SK-N-SH (cell line): ENCODE measurements at regions not wholly inside any gene's neighbourhood (a gene's known extent, or its start where the extent isn't known, plus 50 kb on each side); places are given as distances from the start of the nearest gene placed in this dataset.
A peak's percentile ranks its signal among the peaks of the same experiment; 100 is the strongest.

Experiments used
- CTCF ChIA-PET: fragments of 300-600, 350-600 bp; formaldehyde crosslinking; extraction: SDS; loops from one replicate; lab custom pipeline; 2021; lab: Yijun Ruan, JAX
- POLR2A ChIA-PET: fragments of 350-600 bp; sonication (Branson Sonifier 250); formaldehyde crosslinking; extraction: SDS; loops from one replicate; lab custom pipeline; 2020; ENCODE audit warnings: antibody characterized with exemption, inconsistent platforms; lab: Yijun Ruan, JAX
- DNase-seq: peaks from one replicate; pipeline ENCODE4 v3.0.0; 2012
- H2AFZ ChIP-seq: fragments of 200-600 bp; sonication (generic); 2 replicates; pipeline ENCODE4 v1.8.1; 2016; ENCODE audit warnings: antibody characterized with exemption, mild to moderate bottlenecking, low read depth
- H3F3A ChIP-seq: fragments of 200-600 bp; sonication (generic); replicated peaks from 2 replicates; pipeline ENCODE3; 2016; ENCODE audit warnings: antibody characterized with exemption, mild to moderate bottlenecking; ENCODE audit not compliant: insufficient read depth
- H3K27ac ChIP-seq, 2 experiments: fragments of 200-500 bp in 1 of 2; fragments of 200-600 bp in 1 of 2; sonication (Bioruptor generic) in 1 of 2; sonication (generic), shearing (Covaris generic) in 1 of 2; 2 replicates each; pipeline versions ENCODE4 v1.5.1 to v1.6.1; 2014 to 2016; ENCODE audit warnings: low read depth in 2 of 2, inconsistent platforms in 1 of 2, low read length in 1 of 2, mild to moderate bottlenecking in 1 of 2, mixed read lengths in 1 of 2
- H3K27me3 ChIP-seq: fragments of 200-600 bp; sonication (generic), shearing (Covaris generic); 2 replicates; pipeline ENCODE4 v1.6.1; 2016; ENCODE audit warnings: mixed run types; ENCODE audit not compliant: insufficient read depth
- H3K36me3 ChIP-seq, 2 experiments: fragments of 200-500 bp in 1 of 2; fragments of 200-600 bp in 1 of 2; sonication (Bioruptor generic) in 1 of 2; sonication (generic) in 1 of 2; replicated peaks in 1 of 2; 2 replicates each; pipeline versions ENCODE3 to v1.5.1; 2014 to 2016; ENCODE audit warnings: low read length in 1 of 2, mild to moderate bottlenecking in 1 of 2; ENCODE audit not compliant: insufficient read depth in 2 of 2, control insufficient read depth in 1 of 2
- H3K4me1 ChIP-seq, 2 experiments: fragments of 200-500 bp in 1 of 2; fragments of 200-600 bp in 1 of 2; sonication (Bioruptor generic) in 1 of 2; sonication (generic), shearing (Covaris generic) in 1 of 2; 2 replicates each; pipeline versions ENCODE4 v1.5.1 to v1.6.1; 2014 to 2016; ENCODE audit warnings: low read depth in 1 of 2, low read length in 1 of 2, mixed run types in 1 of 2; ENCODE audit not compliant: insufficient read depth in 2 of 2, control insufficient read depth in 1 of 2
- H3K4me2 ChIP-seq: fragments of 200-600 bp; sonication (generic), shearing (Covaris generic); 2 replicates; pipeline ENCODE4 v1.6.1; 2017; ENCODE audit warnings: mixed run types
- H3K4me3 ChIP-seq, 2 experiments: fragments of 200-500 bp in 1 of 2; fragments of 200-600 bp in 1 of 2; sonication (Bioruptor generic) in 1 of 2; sonication (generic), shearing (Covaris generic) in 1 of 2; 2 replicates each; pipeline versions ENCODE4 v1.5.1 to v1.8.1; 2014 to 2016; ENCODE audit warnings: low read depth in 2 of 2, inconsistent platforms in 1 of 2, low read length in 1 of 2, mild to moderate bottlenecking in 1 of 2, mixed read lengths in 1 of 2, moderate library complexity in 1 of 2
- H3K79me2 ChIP-seq: fragments of 200-600 bp; sonication (generic); 2 replicates; pipeline ENCODE4 v1.8.1; 2017; ENCODE audit warnings: mild to moderate bottlenecking; ENCODE audit not compliant: insufficient read depth
- H3K9ac ChIP-seq: fragments of 200-600 bp; sonication (generic); 2 replicates; pipeline ENCODE4 v1.6.1; 2017; ENCODE audit warnings: mixed run types
- H3K9me2 ChIP-seq: fragments of 200-600 bp; sonication (generic); 2 replicates; pipeline ENCODE4 v1.6.1; 2017; ENCODE audit warnings: mixed run types
- H3K9me3 ChIP-seq: fragments of 200-600 bp; sonication (generic); 2 replicates; pipeline ENCODE4 v1.6.1; 2017; ENCODE audit warnings: mixed run types, mild to moderate bottlenecking, moderate library complexity
- H4K20me1 ChIP-seq: fragments of 200-600 bp; sonication (generic); 2 replicates; pipeline ENCODE4 v1.6.1; 2017; ENCODE audit warnings: mild to moderate bottlenecking, mixed run types; ENCODE audit not compliant: insufficient read depth
- CHD2 ChIP-seq: fragments of 150-350 bp; IDR thresholded peaks from 2 replicates; pipeline ENCODE4 v1.6.1; 2018; ENCODE audit warnings: low read length; ENCODE audit not compliant: partially characterized antibody
- EP300 ChIP-seq, 2 experiments: IDR thresholded peaks; 2 replicates each; pipeline versions ENCODE4 v1.4.0 to v1.6.1; 2012; ENCODE audit warnings: borderline replicate concordance in 1 of 2, low read depth in 1 of 2, low read length in 1 of 2
- EZH2phosphoT487 ChIP-seq: fragments of 200-600 bp; sonication (generic); IDR thresholded peaks from 2 replicates; pipeline ENCODE4 v1.6.1; 2017; ENCODE audit warnings: low read depth, mixed run types, mild to moderate bottlenecking, antibody characterized with exemption, moderate library complexity, borderline replicate concordance
- FOSL2 ChIP-seq: IDR thresholded peaks from 2 replicates; pipeline ENCODE4 v1.4.0; 2012; ENCODE audit warnings: low read depth, mild to moderate bottlenecking, moderate library complexity, borderline replicate concordance
- FOXJ3 ChIP-seq: sonication (generic); formaldehyde crosslinking; IDR thresholded peaks from 2 replicates; pipeline ENCODE4 v1.5.1; 2020; ENCODE audit warnings: mild to moderate bottlenecking, missing genetic modification reagents
- FOXM1 ChIP-seq: IDR thresholded peaks from 2 replicates; pipeline ENCODE4 v1.4.0; 2012; ENCODE audit warnings: low read depth, mild to moderate bottlenecking
- GATA2 ChIP-seq: sonication (generic); formaldehyde crosslinking; IDR thresholded peaks from 2 replicates; pipeline ENCODE4 v1.5.0; 2020; ENCODE audit warnings: mild to moderate bottlenecking, missing genetic modification reagents
- NFIC ChIP-seq: IDR thresholded peaks from 2 replicates; pipeline ENCODE4 v1.4.0; 2012; ENCODE audit warnings: borderline replicate concordance
- NRF1 ChIP-seq: IDR thresholded peaks from 2 replicates; pipeline ENCODE4 v1.6.1; 2012; ENCODE audit warnings: low read depth, mild to moderate bottlenecking, low read length
- POLR2AphosphoS5 ChIP-seq: IDR thresholded peaks from 2 replicates; pipeline ENCODE4 v1.6.1; 2012; ENCODE audit warnings: low read depth, low read length
- RFX5 ChIP-seq: IDR thresholded peaks from 2 replicates; pipeline ENCODE4 v1.6.1; 2012; ENCODE audit warnings: mild to moderate bottlenecking, improper control_type of control experiment, low read length
- RXRA ChIP-seq: IDR thresholded peaks from 2 replicates; pipeline ENCODE4 v1.4.0; 2012; ENCODE audit warnings: low read depth, mild to moderate bottlenecking, borderline replicate concordance
- SIN3A ChIP-seq: IDR thresholded peaks from 2 replicates; pipeline ENCODE4 v1.6.1; 2012; ENCODE audit warnings: low read depth, mild to moderate bottlenecking, low read length, moderate library complexity, borderline replicate concordance
- SMC3 ChIP-seq: IDR thresholded peaks from 2 replicates; pipeline ENCODE4 v1.6.1; 2012; ENCODE audit warnings: low read depth, low read length, improper control_type of control experiment
- TAF1 ChIP-seq: IDR thresholded peaks from 2 replicates; pipeline ENCODE4 v1.6.1; 2012; ENCODE audit warnings: low read depth, mild to moderate bottlenecking, low read length, moderate library complexity, borderline replicate concordance
- TCF12 ChIP-seq: IDR thresholded peaks from 2 replicates; pipeline ENCODE4 v1.4.0; 2012
- WGBS: methylation state at CpG from one replicate; pipeline ENCODE4 v1.1.6; 2017; ENCODE audit warnings: low lambda C conversion rate; 5-methylcytosine and 5-hydroxymethylcytosine counted together
- TF ChIP-seq, protein P1 (sequence below): fragments of 200-600 bp; sonication (generic); IDR thresholded peaks from 2 replicates; pipeline ENCODE4 v1.6.1; 2017; ENCODE audit warnings: antibody characterized with exemption, mild to moderate bottlenecking, moderate library complexity
- TF ChIP-seq, protein P2 (sequence below): IDR thresholded peaks from 2 replicates; pipeline ENCODE4 v1.4.0; 2012; ENCODE audit warnings: low read depth
- TF ChIP-seq, protein P3 (sequence below): fragments of 150-350 bp; IDR thresholded peaks from 2 replicates; pipeline ENCODE4 v1.6.1; 2016; ENCODE audit warnings: mild to moderate bottlenecking, low read depth, low read length
- TF ChIP-seq, protein P4 (sequence below): IDR thresholded peaks from 2 replicates; pipeline ENCODE4 v1.4.0; 2012; ENCODE audit warnings: low read depth, borderline replicate concordance

GRCh38 chr20:48571949-48572847 is 255.6 kb downstream of the PREX1 start:
- DNase-seq: peak; percentile 39
- no peak overlapping the region for H3K4me2 ChIP-seq
- H3K9ac ChIP-seq: no peak overlapping the region
- H3K4me1 ChIP-seq: no peaks in the 10 kb centered on the region; a peak in 1 of 4 replicates
- no peaks in the 10 kb centered on the region for H3K36me3 ChIP-seq
- no peak overlapping the region for H3K4me3 ChIP-seq
- ChIA-PET POLR2A (no interaction called here), CTCF (interaction anchor here (0.9 to 1.3 kb wide), 4 partner anchors 27 to 908 kb away, joined by 3 to 5 read pairs (median 4); no protein-coding TSS in a partner anchor)
- H3K9me3 ChIP-seq: no peaks in the 10 kb centered on the region
- no peak for TF ChIP-seq TAF1
- TF ChIP-seq, protein P1, sequence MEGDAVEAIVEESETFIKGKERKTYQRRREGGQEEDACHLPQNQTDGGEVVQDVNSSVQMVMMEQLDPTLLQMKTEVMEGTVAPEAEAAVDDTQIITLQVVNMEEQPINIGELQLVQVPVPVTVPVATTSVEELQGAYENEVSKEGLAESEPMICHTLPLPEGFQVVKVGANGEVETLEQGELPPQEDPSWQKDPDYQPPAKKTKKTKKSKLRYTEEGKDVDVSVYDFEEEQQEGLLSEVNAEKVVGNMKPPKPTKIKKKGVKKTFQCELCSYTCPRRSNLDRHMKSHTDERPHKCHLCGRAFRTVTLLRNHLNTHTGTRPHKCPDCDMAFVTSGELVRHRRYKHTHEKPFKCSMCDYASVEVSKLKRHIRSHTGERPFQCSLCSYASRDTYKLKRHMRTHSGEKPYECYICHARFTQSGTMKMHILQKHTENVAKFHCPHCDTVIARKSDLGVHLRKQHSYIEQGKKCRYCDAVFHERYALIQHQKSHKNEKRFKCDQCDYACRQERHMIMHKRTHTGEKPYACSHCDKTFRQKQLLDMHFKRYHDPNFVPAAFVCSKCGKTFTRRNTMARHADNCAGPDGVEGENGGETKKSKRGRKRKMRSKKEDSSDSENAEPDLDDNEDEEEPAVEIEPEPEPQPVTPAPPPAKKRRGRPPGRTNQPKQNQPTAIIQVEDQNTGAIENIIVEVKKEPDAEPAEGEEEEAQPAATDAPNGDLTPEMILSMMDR: no peak
- TF ChIP-seq EZH2phosphoT487: no peak
- no peak for TF ChIP-seq FOXJ3 (CRISPR knock-in tag)
- TF ChIP-seq RXRA: no peak
- TF ChIP-seq, protein P2, sequence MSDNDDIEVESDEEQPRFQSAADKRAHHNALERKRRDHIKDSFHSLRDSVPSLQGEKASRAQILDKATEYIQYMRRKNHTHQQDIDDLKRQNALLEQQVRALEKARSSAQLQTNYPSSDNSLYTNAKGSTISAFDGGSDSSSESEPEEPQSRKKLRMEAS: no peak
- no peak for TF ChIP-seq TCF12
- no peak for TF ChIP-seq NRF1
- TF ChIP-seq GATA2: no peak
- no peak for TF ChIP-seq SMC3
- TF ChIP-seq POLR2AphosphoS5: no peak
- no peak for TF ChIP-seq CHD2
- no peak for TF ChIP-seq SIN3A
- H2AFZ ChIP-seq: no peak overlapping the region
- 56% methylated on average over 14 of the region's 14 CpGs for WGBS
- no peaks in the 10 kb centered on the region for H3F3A ChIP-seq
- H3K79me2 ChIP-seq: no peaks in the 10 kb centered on the region
- no peak overlapping the region for H3K27ac ChIP-seq
- no peaks in the 10 kb centered on the region for H4K20me1 ChIP-seq
- H3K27me3 ChIP-seq: no peaks in the 10 kb centered on the region
- no peaks in the 10 kb centered on the region for H3K9me2 ChIP-seq

DNA sequence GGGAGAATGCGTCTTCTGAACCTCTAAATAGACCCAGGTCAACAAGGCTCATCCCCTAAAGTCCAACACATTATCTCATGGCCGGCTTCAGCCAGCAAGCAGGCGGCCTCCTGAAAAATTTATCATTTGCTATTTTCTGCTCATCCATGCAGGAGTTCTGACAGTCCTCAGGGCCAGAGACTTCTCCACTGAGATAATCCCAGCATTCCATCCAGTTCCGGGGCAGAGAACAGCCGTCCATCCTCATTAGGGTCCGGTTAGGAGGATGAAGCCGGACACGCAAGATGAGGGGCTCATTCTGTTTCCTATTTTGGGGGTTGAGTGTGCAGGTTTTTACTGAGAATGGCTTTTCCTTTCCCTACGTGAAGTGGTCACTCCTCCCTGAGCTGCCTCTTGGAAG is 258.1 kb downstream of the PREX1 start:
- Histone ChIP-seq H3K4me2 (no peak overlapping the region), H3K79me2 (no peaks in the 10 kb centered on the region), H3K4me1 (no peaks in the 10 kb centered on the region; a peak in 1 of 4 replicates), H3K36me3 (no peaks in the 10 kb centered on the region), H2AFZ (no peak overlapping the region), H4K20me1 (no peaks in the 10 kb centered on the region), H3K9me3 (no peaks in the 10 kb centered on the region), H3F3A (no peaks in the 10 kb centered on the region), H3K27ac (no peak overlapping the region), H3K9me2 (no peaks in the 10 kb centered on the region), H3K27me3 (no peaks in the 10 kb centered on the region), H3K4me3 (no peak overlapping the region), H3K9ac (no peak overlapping the region)
- ChIA-PET POLR2A (no interaction called here), CTCF (interaction anchor here (0.8 to 1.6 kb wide), 2 partner anchors 11 to 12 kb away, joined by 3 to 4 read pairs; no protein-coding TSS in a partner anchor)
- no peak for TF ChIP-seq FOSL2
- TF ChIP-seq NRF1: no peak
- no peak for TF ChIP-seq SMC3
- TF ChIP-seq FOXJ3 (CRISPR knock-in tag): no peak
- no peak for TF ChIP-seq NFIC
- no peak for TF ChIP-seq EP300 (IDR thresholded peaks at IDR 0.05; ENCODE audit: borderline replicate concordance in 1 of 2, low read depth in 1 of 2, low read length in 1 of 2)
- TF ChIP-seq, protein P3, sequence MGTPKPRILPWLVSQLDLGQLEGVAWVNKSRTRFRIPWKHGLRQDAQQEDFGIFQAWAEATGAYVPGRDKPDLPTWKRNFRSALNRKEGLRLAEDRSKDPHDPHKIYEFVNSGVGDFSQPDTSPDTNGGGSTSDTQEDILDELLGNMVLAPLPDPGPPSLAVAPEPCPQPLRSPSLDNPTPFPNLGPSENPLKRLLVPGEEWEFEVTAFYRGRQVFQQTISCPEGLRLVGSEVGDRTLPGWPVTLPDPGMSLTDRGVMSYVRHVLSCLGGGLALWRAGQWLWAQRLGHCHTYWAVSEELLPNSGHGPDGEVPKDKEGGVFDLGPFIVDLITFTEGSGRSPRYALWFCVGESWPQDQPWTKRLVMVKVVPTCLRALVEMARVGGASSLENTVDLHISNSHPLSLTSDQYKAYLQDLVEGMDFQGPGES: no peak
- no peak for TF ChIP-seq RXRA
- TF ChIP-seq FOXM1: no peak
- TF ChIP-seq RFX5: no peak
- no peak for TF ChIP-seq CHD2
- TF ChIP-seq, protein P4, sequence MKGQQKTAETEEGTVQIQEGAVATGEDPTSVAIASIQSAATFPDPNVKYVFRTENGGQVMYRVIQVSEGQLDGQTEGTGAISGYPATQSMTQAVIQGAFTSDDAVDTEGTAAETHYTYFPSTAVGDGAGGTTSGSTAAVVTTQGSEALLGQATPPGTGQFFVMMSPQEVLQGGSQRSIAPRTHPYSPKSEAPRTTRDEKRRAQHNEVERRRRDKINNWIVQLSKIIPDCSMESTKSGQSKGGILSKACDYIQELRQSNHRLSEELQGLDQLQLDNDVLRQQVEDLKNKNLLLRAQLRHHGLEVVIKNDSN: no peak
- 71% methylated on average over 9 of the region's 9 CpGs for WGBS
- DNase-seq: no peak
